Panc1 (cell line): ENCODE measurements at regions not wholly inside any gene's neighbourhood (a gene's known extent, or its start where the extent isn't known, plus 50 kb on each side); places are given as distances from the start of the nearest gene placed in this dataset.

ENCODE experiments used
- ATAC-seq: fragments of 200-7000 bp; cut with Tn5 transposase; 2 replicates; pipeline ENCODE4 v1.9.1; 2020; ENCODE audit warnings: mild to moderate bottlenecking, moderate library complexity
- BruUV-seq: library from RNA; stranded (reverse); fragments of 400-500 nt; replicated peaks from 2 replicates; lab custom pipeline; 2021; lab: Mats Ljungman, UMichigan
- CTCF ChIA-PET: fragments of 300-600 bp; sonication (Branson Sonifier 250); formaldehyde crosslinking; loops from one replicate; lab custom pipeline; 2022; ENCODE audit warnings: antibody characterized with exemption; lab: Charles Lee
- POLR2A ChIA-PET: fragments of 300-600 bp; sonication (Branson Sonifier 250); formaldehyde crosslinking; loops from one replicate; lab custom pipeline; 2022; ENCODE audit warnings: antibody characterized with exemption; lab: Charles Lee
- DNase-seq: peaks from one replicate; pipeline ENCODE4 v3.0.0-alpha.2; 2010; ENCODE audit warnings: low read depth, low spot score
- H3K27ac ChIP-seq: 2 replicates; pipeline ENCODE4 v1.5.1; 2011; ENCODE audit warnings: mild to moderate bottlenecking, low read length, inconsistent platforms
- H3K27me3 ChIP-seq: fragments of 200-500 bp; sonication (Bioruptor generic); 2 replicates; pipeline ENCODE4 v1.6.0; 2014; ENCODE audit warnings: low read length, inconsistent platforms; ENCODE audit not compliant: control insufficient read depth, insufficient read depth
- H3K36me3 ChIP-seq: fragments of 200-500 bp; sonication (Bioruptor generic); 2 replicates; pipeline ENCODE4 v1.5.1; 2014; ENCODE audit warnings: inconsistent platforms, mild to moderate bottlenecking, low read length, moderate library complexity; ENCODE audit not compliant: control insufficient read depth, insufficient read depth
- H3K4me1 ChIP-seq: 2 replicates; pipeline ENCODE4 v1.5.1; 2011; ENCODE audit warnings: inconsistent platforms, mild to moderate bottlenecking, low read length, moderate library complexity; ENCODE audit not compliant: control insufficient read depth, insufficient read depth
- H3K4me3 ChIP-seq, 2 experiments: 2 replicates each; pipeline ENCODE4 v1.5.1; 2011 to 2012; ENCODE audit warnings: low read depth in 2 of 2, low read length in 2 of 2, mild to moderate bottlenecking in 2 of 2, inconsistent platforms in 1 of 2, moderate library complexity in 1 of 2
- H3K9me3 ChIP-seq: fragments of 200-500 bp; sonication (Bioruptor generic); 2 replicates; pipeline ENCODE4 v1.5.1; 2014; ENCODE audit warnings: low read depth, mild to moderate bottlenecking, inconsistent platforms, low read length, moderate library complexity; ENCODE audit not compliant: control insufficient read depth, insufficient read depth
- POLR2AphosphoS5 ChIP-seq: IDR thresholded peaks from 2 replicates; pipeline ENCODE4 v1.6.1; 2012; ENCODE audit warnings: mild to moderate bottlenecking, low read depth, low read length, moderate library complexity
- SIN3A ChIP-seq: IDR thresholded peaks from 2 replicates; pipeline ENCODE4 v1.6.1; 2012; ENCODE audit warnings: low read depth, mild to moderate bottlenecking, low read length, moderate library complexity, borderline replicate concordance; ENCODE audit not compliant: insufficient read depth
- TCF7L2 ChIP-seq: IDR thresholded peaks from 2 replicates; pipeline ENCODE4 v1.6.1; 2011; ENCODE audit warnings: mild to moderate bottlenecking, low read depth, low read length, inconsistent platforms
- in situ Hi-C: cut with HindIII; loops from 2 replicates; pipeline ENCODE4 v1.10.0; 2016; ENCODE audit warnings: low sequenced_read_pairs, low pct_unique_long_range_greater_than_20kb
- intact Hi-C: fragments of 100-400 bp; cut with micrococcal nuclease; formaldehyde crosslinking; loops from one replicate; pipeline ENCODE4 v1.10.0; 2022; ENCODE audit not compliant: unreplicated experiment
- TF ChIP-seq, protein P1 (sequence below): fragments of 450-650 bp; IDR thresholded peaks from 2 replicates; pipeline ENCODE4 v1.5.1; 2017; ENCODE audit warnings: mild to moderate bottlenecking
- TF ChIP-seq, protein P2 (sequence below), 2 experiments: IDR thresholded peaks; 2 replicates each; pipeline ENCODE4 v1.6.1; 2011 to 2012; ENCODE audit warnings: low read depth in 2 of 2, control low read depth in 1 of 2, low read length in 1 of 2, mild to moderate bottlenecking in 1 of 2, moderate library complexity in 1 of 2; ENCODE audit not compliant: insufficient read depth in 1 of 2

DNA sequence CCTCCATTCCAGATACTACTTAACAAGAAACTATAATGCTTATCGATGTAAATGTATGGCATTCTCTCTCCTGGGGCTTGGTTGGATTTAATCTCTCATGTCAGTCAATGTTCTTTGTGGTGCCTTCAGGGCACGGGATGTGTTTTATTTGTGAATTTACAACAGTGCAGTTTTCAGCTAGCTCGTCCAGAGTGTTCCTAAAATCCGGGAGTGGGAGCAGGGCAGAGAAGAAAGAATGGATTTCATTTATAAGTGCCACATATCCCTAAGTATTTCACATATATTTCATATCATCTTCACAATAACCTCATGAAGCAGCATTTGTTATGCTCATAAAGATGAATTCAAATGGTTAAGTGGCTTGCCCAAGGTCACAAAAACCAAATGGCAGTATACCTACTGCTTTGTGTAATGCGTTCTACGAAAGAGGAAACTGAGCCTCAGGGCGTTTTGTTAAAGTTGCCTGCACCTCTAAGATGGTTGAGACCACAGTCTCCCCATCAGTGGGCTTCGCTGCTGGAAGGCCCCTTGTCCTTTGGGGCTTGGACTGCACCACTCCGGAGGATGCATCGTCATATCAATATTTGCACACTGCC is 134.7 kb upstream of the MGAT5 start:
- in situ Hi-C loops = no loop called here
- H3K27ac ChIP-seq = no peak overlapping the region
- POLR2A ChIA-PET = no interaction called here

DNA sequence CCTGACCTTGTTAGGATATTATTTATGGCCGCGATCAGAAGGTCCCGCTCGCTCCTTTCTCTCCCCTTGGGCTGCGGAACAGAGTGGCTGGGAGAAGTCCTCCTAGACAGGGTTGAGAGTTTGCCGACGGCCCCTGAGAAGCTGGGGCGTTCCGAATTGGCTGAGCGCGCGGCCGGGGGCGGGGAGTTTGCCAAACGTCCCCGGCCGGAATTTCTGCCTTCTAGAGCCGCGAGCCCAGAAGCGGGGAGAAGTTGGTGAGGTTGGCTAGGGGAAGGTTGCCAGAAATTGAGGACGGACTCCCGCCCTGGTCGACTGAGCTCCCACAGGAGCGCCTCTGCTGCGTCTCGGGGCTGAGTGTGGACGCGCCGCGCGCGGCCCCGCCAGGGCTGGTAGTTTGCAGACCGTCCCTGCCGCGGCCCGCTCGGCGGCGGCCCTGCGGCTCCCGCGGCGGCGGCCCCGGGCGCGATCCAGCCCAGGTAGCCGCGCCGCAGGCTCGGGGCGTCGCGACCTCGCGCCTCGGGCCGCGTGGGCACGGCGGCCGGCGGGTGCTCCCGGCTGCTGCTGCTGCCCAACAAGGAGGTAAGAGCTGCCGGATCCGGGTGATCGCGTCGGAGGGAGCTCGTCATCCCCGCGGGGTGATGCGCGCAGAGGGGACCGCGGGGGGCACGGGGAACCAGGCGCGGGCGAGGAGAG is 134.0 kb upstream of the MGAT5 start:
- Histone ChIP-seq H3K4me1 (peaks cover 10% of the 10 kb centered on the region), H3K36me3 (no peaks in the 10 kb centered on the region), H3K27ac (no peak overlapping the region), H3K27me3 (peaks cover 11% of the 10 kb centered on the region), H3K4me3 (peak overlapping the region; percentile 73 to 74), H3K9me3 (no peaks in the 10 kb centered on the region)
- DNase-seq (peak; percentile 45), ATAC-seq (peak; percentile 91)
- ChIA-PET POLR2A (no interaction called here), CTCF (interaction anchor here (2.4 kb wide), 1 partner anchor 292 kb away, joined by 25 read pairs; no protein-coding TSS in a partner anchor)
- intact Hi-C loops (loop anchor here (2.0 to 5.0 kb wide), 3 partner anchors 87 to 291 kb away; no protein-coding TSS in a partner anchor), in situ Hi-C loops (no loop called here)
- BruUV-seq = no TSS peak
- TF ChIP-seq, protein P1, sequence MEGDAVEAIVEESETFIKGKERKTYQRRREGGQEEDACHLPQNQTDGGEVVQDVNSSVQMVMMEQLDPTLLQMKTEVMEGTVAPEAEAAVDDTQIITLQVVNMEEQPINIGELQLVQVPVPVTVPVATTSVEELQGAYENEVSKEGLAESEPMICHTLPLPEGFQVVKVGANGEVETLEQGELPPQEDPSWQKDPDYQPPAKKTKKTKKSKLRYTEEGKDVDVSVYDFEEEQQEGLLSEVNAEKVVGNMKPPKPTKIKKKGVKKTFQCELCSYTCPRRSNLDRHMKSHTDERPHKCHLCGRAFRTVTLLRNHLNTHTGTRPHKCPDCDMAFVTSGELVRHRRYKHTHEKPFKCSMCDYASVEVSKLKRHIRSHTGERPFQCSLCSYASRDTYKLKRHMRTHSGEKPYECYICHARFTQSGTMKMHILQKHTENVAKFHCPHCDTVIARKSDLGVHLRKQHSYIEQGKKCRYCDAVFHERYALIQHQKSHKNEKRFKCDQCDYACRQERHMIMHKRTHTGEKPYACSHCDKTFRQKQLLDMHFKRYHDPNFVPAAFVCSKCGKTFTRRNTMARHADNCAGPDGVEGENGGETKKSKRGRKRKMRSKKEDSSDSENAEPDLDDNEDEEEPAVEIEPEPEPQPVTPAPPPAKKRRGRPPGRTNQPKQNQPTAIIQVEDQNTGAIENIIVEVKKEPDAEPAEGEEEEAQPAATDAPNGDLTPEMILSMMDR = no peak
- TF ChIP-seq TCF7L2 (peak; percentile 46; the same call in 1 of the 2 replicates), SIN3A (0 out of 2 replicates have a peak, but pooled peaks have one; percentile 35), POLR2AphosphoS5 (no peak)
- TF ChIP-seq, protein P2, sequence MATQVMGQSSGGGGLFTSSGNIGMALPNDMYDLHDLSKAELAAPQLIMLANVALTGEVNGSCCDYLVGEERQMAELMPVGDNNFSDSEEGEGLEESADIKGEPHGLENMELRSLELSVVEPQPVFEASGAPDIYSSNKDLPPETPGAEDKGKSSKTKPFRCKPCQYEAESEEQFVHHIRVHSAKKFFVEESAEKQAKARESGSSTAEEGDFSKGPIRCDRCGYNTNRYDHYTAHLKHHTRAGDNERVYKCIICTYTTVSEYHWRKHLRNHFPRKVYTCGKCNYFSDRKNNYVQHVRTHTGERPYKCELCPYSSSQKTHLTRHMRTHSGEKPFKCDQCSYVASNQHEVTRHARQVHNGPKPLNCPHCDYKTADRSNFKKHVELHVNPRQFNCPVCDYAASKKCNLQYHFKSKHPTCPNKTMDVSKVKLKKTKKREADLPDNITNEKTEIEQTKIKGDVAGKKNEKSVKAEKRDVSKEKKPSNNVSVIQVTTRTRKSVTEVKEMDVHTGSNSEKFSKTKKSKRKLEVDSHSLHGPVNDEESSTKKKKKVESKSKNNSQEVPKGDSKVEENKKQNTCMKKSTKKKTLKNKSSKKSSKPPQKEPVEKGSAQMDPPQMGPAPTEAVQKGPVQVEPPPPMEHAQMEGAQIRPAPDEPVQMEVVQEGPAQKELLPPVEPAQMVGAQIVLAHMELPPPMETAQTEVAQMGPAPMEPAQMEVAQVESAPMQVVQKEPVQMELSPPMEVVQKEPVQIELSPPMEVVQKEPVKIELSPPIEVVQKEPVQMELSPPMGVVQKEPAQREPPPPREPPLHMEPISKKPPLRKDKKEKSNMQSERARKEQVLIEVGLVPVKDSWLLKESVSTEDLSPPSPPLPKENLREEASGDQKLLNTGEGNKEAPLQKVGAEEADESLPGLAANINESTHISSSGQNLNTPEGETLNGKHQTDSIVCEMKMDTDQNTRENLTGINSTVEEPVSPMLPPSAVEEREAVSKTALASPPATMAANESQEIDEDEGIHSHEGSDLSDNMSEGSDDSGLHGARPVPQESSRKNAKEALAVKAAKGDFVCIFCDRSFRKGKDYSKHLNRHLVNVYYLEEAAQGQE (IDR thresholded peaks at IDR 0.05; ENCODE audit: insufficient read depth in 1 of 2, low read depth in 2 of 2, low read length in 1 of 2) = no peak

More for the DNA sequence above, 134.7 kb upstream of the MGAT5 start:
- DNase-seq (no peak), ATAC-seq (no peak)
- H3K9me3 ChIP-seq = no peaks in the 10 kb centered on the region
- intact Hi-C loops = loop anchor here (2.0 to 5.0 kb wide), 3 partner anchors 88 to 292 kb away; no protein-coding TSS in a partner anchor
- TF ChIP-seq TCF7L2 (no peak), POLR2AphosphoS5 (no peak), SIN3A (no peak)
- TF ChIP-seq, protein P2 (IDR thresholded peaks at IDR 0.05; ENCODE audit: insufficient read depth in 1 of 2, low read depth in 2 of 2, low read length in 1 of 2) = no peak
- TF ChIP-seq, protein P1 = no peak
- peaks cover 10% of the 10 kb centered on the region for H3K4me1 ChIP-seq
- peaks cover 13% of the 10 kb centered on the region for H3K27me3 ChIP-seq
- CTCF ChIA-PET = interaction anchor here (0.8 to 2.4 kb wide), 4 partner anchors 88 to 332 kb away, joined by 3 to 25 read pairs (median 7); no protein-coding TSS in a partner anchor
- H3K4me3 ChIP-seq = peak overlapping the region; percentile 73 to 74
- no peaks in the 10 kb centered on the region for H3K36me3 ChIP-seq
- BruUV-seq = no TSS peak
